Epithelial cell of proximal tubule (primary cell): ENCODE measurements at regions not wholly inside any gene's neighbourhood (a gene's known extent, or its start where the extent isn't known, plus 50 kb on each side); places are given as distances from the start of the nearest gene placed in this dataset.

Source experiments
- DNase-seq: peaks from one replicate; pipeline ENCODE4 v3.0.0-alpha.2; 2011; ENCODE audit warnings: low read depth
- H3K4me3 ChIP-seq: 2 replicates; pipeline ENCODE4 v1.5.1; 2011; ENCODE audit warnings: low read depth, mild to moderate bottlenecking, low read length
- TF ChIP-seq, protein P1 (sequence below): conservative IDR thresholded peaks from 2 replicates; pipeline ENCODE4 v1.5.1; 2012; ENCODE audit warnings: low read depth, mild to moderate bottlenecking, low read length

- TF ChIP-seq, protein P1, sequence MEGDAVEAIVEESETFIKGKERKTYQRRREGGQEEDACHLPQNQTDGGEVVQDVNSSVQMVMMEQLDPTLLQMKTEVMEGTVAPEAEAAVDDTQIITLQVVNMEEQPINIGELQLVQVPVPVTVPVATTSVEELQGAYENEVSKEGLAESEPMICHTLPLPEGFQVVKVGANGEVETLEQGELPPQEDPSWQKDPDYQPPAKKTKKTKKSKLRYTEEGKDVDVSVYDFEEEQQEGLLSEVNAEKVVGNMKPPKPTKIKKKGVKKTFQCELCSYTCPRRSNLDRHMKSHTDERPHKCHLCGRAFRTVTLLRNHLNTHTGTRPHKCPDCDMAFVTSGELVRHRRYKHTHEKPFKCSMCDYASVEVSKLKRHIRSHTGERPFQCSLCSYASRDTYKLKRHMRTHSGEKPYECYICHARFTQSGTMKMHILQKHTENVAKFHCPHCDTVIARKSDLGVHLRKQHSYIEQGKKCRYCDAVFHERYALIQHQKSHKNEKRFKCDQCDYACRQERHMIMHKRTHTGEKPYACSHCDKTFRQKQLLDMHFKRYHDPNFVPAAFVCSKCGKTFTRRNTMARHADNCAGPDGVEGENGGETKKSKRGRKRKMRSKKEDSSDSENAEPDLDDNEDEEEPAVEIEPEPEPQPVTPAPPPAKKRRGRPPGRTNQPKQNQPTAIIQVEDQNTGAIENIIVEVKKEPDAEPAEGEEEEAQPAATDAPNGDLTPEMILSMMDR: no peak
- no peak for DNase-seq
- H3K4me3 ChIP-seq: no peak overlapping the region
These were observed 312.0 kb upstream of the EDIL3 start for GRCh38 chr5:84696651-84697050.

DNA sequence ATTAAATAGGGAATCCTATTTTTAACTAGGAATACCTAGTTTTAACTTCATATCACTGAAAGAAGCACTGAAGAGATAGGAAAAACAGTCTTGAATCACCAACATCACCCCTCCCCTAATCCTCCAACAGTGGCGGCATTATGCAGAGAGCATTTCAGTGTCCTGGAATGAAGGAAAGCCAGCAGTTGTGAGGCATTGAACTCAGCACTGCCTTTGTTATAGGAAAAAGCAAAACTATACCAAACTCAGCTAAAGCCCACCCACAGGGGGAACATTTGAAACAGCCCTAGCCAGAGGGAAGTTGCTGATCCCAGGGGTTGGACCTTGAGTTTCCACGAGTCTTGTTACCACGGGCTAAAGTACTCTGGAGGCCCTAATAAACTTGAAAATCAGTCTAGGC, 310.6 kb upstream of the EDIL3 start:
- TF ChIP-seq, protein P1: no peak
- H3K4me3 ChIP-seq: no peak overlapping the region
- no peak for DNase-seq

- TF ChIP-seq, protein P1: no peak
- DNase-seq: no peak
- H3K4me3 ChIP-seq: no peak overlapping the region
These were observed 308.6 kb upstream of the EDIL3 start for GRCh38 chr5:84693256-84693655.

- TF ChIP-seq, protein P1: no peak
- no peak overlapping the region for H3K4me3 ChIP-seq
- no peak for DNase-seq
These were observed 303.9 kb upstream of the EDIL3 start for GRCh38 chr5:84688566-84688965.

DNA sequence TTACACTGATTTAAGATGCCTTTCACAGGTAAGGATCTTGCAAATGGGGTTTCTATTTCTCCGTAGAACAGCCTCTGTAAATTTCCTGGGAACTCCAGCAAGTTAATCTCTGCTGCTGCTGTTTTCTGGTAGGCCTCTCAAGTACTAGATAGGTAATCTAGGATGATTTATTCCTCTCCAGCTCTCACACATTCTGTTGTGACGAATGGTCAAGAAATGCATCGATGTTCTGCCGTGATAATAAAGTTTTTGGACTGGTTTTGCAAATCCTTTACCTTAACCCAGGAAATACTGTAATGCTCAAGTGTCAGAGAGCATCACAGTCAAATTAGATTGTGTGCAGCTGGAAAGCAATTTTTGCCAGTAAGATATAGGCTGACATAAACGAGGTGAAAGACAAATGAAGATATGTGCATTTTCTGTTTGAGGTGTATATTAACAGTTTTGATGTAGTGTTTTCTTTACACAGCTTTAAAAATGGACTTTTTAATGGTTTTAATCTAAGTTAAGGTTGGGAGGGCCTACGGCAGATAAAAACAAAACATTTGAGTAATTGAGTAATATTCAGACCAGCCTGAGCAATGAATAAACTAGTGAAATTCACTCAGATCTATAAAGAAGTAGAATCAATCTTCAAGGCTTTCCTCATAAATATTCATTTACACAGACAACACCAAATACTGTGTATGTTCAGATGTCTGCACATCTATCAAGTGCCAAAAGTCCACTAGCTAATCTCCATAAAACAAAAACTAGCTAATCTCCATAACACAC, 300.6 kb upstream of the EDIL3 start:
- TF ChIP-seq, protein P1: no peak
- no peak for DNase-seq
- no peak overlapping the region for H3K4me3 ChIP-seq

DNA sequence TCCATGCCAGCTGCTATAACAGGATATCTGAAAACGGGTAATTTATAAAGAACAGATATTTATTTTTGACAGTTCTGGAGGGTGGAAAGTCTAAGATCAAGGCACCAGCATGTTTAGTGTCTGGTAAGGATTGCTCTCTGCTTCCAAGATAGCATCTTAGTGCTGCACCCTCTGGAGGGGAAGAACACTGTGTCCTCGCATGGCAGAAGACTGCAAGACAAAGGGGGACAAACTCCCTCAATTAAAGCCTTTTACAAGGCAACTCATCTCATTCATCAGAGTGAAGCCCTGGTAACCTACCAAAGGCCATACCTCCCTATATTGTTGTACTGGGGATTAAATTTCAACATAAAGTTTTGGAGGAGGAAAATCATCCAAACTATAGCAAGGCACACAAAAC, 298.9 kb upstream of the EDIL3 start:
- TF ChIP-seq, protein P1: no peak
- H3K4me3 ChIP-seq: no peak overlapping the region
- DNase-seq: no peak

DNA sequence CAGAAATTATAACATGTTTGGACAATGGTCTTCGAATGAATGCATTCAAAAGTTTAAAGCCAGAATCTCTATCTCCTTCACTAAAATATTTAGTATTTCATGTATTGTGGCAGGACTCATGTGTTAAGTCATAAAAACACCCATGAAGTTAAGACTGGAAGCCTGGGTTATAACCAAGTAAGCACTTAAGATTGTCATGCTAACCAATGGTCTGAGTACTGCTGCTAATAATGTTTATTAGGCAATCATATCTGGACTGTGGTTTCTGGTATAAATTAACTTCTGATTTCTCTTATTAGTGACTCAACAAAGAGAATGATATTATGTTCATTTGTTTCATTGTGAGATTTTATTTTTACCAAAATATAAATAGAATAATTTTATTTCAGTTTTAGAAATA, 297.9 kb upstream of the EDIL3 start:
- no peak overlapping the region for H3K4me3 ChIP-seq
- DNase-seq: no peak
- TF ChIP-seq, protein P1: no peak
